ENCODE measurements at regions not wholly inside any gene's neighbourhood (a gene's known extent, or its start where the extent isn't known, plus 50 kb on each side); places are given as distances from the start of the nearest gene placed in this dataset.

- DNase-seq = no peak
- intact Hi-C loops (cut with DNase I; ENCODE audit: low total_unique reads) = no loop called here
- Histone ChIP-seq H3K27me3 (no peaks in the 10 kb centered on the region), H3K36me3 (no peaks in the 10 kb centered on the region), H3K9me3 (no peaks in the 10 kb centered on the region), H3K4me3 (no peak overlapping the region), H3K4me1 (no peaks in the 10 kb centered on the region), H3K27ac (no peak overlapping the region)
- TF ChIP-seq CTCF (IDR thresholded peaks at IDR 0.05) = no peak
- no peak for TF ChIP-seq POLR2A (IDR thresholded peaks at IDR 0.05)
Observed at GRCh38 chr15:96035635-96036034, 294.9 kb upstream of the NR2F2 start.

DNA sequence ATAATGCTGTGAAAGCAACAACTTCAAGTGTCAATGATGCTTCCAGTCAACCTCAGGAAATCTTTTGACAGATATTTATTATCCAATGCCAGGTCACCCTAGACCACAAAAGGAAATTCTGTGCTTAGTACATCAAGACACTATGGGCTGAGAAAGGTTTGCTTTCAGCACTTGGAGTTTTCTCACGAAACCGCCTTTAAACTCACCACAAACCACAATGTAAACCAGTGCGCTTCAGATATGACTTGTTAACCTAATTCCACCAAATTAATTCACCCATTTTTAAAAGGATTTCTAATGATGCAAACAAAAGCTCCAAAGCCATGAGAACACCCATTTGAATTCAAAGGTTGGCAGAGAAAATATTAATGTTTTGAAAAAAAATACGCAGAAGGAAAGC, 292.9 kb upstream of the NR2F2 start:
- no peak for DNase-seq
- intact Hi-C loops (cut with DNase I; ENCODE audit: low total_unique reads) = no loop called here
- TF ChIP-seq POLR2A (IDR thresholded peaks at IDR 0.05) (no peak), CTCF (IDR thresholded peaks at IDR 0.05) (no peak)

DNA sequence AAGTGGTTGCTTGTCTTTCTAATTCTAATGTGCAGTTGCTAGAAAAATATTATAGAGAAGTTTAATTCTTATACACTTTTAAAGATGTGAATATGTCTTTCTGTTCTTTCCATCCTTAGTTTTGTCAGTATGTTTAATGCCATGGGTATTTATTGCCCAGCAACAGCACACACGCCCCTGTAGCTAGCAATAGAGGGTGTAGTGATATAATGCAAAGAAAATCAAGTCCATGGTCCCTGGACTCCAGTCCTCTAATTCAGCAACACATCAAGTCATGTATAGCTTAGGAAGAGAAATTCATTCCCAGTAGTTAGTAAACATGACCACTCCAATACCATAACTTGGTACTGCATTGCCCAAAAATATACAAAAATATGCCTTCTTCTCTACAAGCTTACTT, 292.4 kb upstream of the NR2F2 start:
- H3K27me3 ChIP-seq = no peaks in the 10 kb centered on the region
- H3K36me3 ChIP-seq = no peaks in the 10 kb centered on the region
- no peaks in the 10 kb centered on the region for H3K9me3 ChIP-seq
- no peak overlapping the region for H3K27ac ChIP-seq
- intact Hi-C loops (cut with DNase I; ENCODE audit: low total_unique reads) = no loop called here
- no peaks in the 10 kb centered on the region for H3K4me1 ChIP-seq
- H3K4me3 ChIP-seq = no peak overlapping the region
- TF ChIP-seq POLR2A (IDR thresholded peaks at IDR 0.05) = no peak
- no peak for TF ChIP-seq CTCF (IDR thresholded peaks at IDR 0.05)
- DNase-seq = no peak

More for the DNA sequence above, 292.9 kb upstream of the NR2F2 start:
- no peaks in the 10 kb centered on the region for H3K4me1 ChIP-seq
- no peak overlapping the region for H3K4me3 ChIP-seq
- H3K9me3 ChIP-seq = no peaks in the 10 kb centered on the region
- H3K27ac ChIP-seq = no peak overlapping the region
- H3K36me3 ChIP-seq = no peaks in the 10 kb centered on the region
- no peaks in the 10 kb centered on the region for H3K27me3 ChIP-seq

- Histone ChIP-seq H3K9me3 (no peaks in the 10 kb centered on the region), H3K4me1 (no peaks in the 10 kb centered on the region), H3K27ac (no peak overlapping the region), H3K27me3 (no peaks in the 10 kb centered on the region), H3K36me3 (no peaks in the 10 kb centered on the region), H3K4me3 (no peak overlapping the region)
- TF ChIP-seq POLR2A (IDR thresholded peaks at IDR 0.05) (no peak), CTCF (IDR thresholded peaks at IDR 0.05) (no peak)
- intact Hi-C loops (cut with DNase I; ENCODE audit: low total_unique reads) = no loop called here
- DNase-seq = no peak
Observed at GRCh38 chr15:96038650-96039049, 291.9 kb upstream of the NR2F2 start.

- Histone ChIP-seq H3K36me3 (no peaks in the 10 kb centered on the region), H3K27me3 (no peaks in the 10 kb centered on the region), H3K4me3 (no peak overlapping the region), H3K9me3 (no peaks in the 10 kb centered on the region), H3K27ac (no peak overlapping the region), H3K4me1 (no peaks in the 10 kb centered on the region)
- TF ChIP-seq POLR2A (IDR thresholded peaks at IDR 0.05) (no peak), CTCF (IDR thresholded peaks at IDR 0.05) (no peak)
- no peak for DNase-seq
- intact Hi-C loops (cut with DNase I; ENCODE audit: low total_unique reads) = no loop called here
Observed at GRCh38 chr15:96041982-96042733, 288.3 kb upstream of the NR2F2 start.

Data from uterus (tissue), 3 donors.